ENCODE measurements at regions not wholly inside any gene's neighbourhood (a gene's known extent, or its start where the extent isn't known, plus 50 kb on each side); places are given as distances from the start of the nearest gene placed in this dataset.

DNA sequence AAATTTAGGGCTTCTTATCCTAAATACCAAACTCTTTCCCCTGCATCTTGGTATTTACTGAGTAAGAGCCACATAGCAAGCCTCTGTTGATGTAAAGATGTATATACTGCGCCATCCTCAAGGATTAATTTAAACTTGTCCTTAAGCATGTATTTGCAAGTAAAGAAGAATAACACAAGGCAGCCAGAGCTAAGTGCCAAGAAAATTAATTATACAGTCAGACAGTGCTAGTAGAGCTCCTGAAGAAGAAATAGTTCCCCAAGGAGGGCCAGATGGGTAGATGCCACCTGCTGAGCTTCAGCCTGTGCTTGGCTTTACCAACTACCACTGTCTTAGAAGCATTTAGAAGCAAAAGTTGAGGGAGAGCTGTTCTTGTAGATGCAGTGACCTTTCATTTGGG, 470.0 kb downstream of the BUD13 start:
- TF ChIP-seq, protein P1, sequence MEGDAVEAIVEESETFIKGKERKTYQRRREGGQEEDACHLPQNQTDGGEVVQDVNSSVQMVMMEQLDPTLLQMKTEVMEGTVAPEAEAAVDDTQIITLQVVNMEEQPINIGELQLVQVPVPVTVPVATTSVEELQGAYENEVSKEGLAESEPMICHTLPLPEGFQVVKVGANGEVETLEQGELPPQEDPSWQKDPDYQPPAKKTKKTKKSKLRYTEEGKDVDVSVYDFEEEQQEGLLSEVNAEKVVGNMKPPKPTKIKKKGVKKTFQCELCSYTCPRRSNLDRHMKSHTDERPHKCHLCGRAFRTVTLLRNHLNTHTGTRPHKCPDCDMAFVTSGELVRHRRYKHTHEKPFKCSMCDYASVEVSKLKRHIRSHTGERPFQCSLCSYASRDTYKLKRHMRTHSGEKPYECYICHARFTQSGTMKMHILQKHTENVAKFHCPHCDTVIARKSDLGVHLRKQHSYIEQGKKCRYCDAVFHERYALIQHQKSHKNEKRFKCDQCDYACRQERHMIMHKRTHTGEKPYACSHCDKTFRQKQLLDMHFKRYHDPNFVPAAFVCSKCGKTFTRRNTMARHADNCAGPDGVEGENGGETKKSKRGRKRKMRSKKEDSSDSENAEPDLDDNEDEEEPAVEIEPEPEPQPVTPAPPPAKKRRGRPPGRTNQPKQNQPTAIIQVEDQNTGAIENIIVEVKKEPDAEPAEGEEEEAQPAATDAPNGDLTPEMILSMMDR (IDR thresholded peaks at IDR 0.05) = no peak
- no peak for TF ChIP-seq ZFX (IDR thresholded peaks at IDR 0.05; ENCODE audit: borderline replicate concordance)

All from 22Rv1 (cell line).